Neural progenitor cell (in vitro differentiated cells): ENCODE measurements at regions not wholly inside any gene's neighbourhood (a gene's known extent, or its start where the extent isn't known, plus 50 kb on each side); places are given as distances from the start of the nearest gene placed in this dataset.
A peak's percentile ranks its signal among the peaks of the same experiment; 100 is the strongest.

Experiments used
- DNase-seq: peaks from one replicate; pipeline ENCODE4 v3.0.0-alpha.2; 2016; ENCODE audit warnings: low spot score
- H2AFZ ChIP-seq: fragments of 200-600 bp; sonication (generic); replicated peaks from 2 replicates; pipeline ENCODE4 v1.6.1; 2016; ENCODE audit warnings: antibody characterized with exemption
- H3F3A ChIP-seq: fragments of 200-600 bp; sonication (generic); 2 replicates; pipeline ENCODE4 v1.6.1; 2016; ENCODE audit warnings: antibody characterized with exemption, low read depth
- H3K27ac ChIP-seq: fragments of 200-600 bp; sonication (generic); 2 replicates; pipeline ENCODE4 v1.5.1; 2016; ENCODE audit warnings: mild to moderate bottlenecking
- H3K27me3 ChIP-seq: fragments of 200-600 bp; sonication (generic); 2 replicates; pipeline ENCODE4 v1.6.1; 2016; ENCODE audit warnings: mild to moderate bottlenecking, moderate library complexity
- H3K36me3 ChIP-seq: fragments of 200-600 bp; sonication (generic); 2 replicates; pipeline ENCODE4 v1.5.1; 2016
- H3K4me1 ChIP-seq: fragments of 200-600 bp; sonication (generic); 2 replicates; pipeline ENCODE4 v1.6.1; 2016; ENCODE audit warnings: mixed run types
- H3K4me2 ChIP-seq: fragments of 200-600 bp; sonication (generic); 2 replicates; pipeline ENCODE4 v1.6.1; 2016
- H3K4me3 ChIP-seq: fragments of 200-600 bp; sonication (generic); 2 replicates; pipeline ENCODE4 v1.5.1; 2016
- H3K79me2 ChIP-seq: fragments of 200-600 bp; sonication (generic); 2 replicates; pipeline ENCODE4 v1.6.1; 2016; ENCODE audit warnings: low read depth
- H3K9ac ChIP-seq: fragments of 200-600 bp; sonication (generic); 2 replicates; pipeline ENCODE4 v1.6.1; 2016
- H3K9me3 ChIP-seq: fragments of 200-600 bp; sonication (generic); 2 replicates; pipeline ENCODE4 v1.5.1; 2016; ENCODE audit warnings: low read depth
- H4K20me1 ChIP-seq: fragments of 200-600 bp; sonication (generic); 2 replicates; pipeline ENCODE4 v1.6.1; 2016; ENCODE audit warnings: low read depth
- H3K27ac Mint-ChIP-seq: 3 replicates; pipeline ENCODE4 v1.8.0; 2021; ENCODE audit warnings: mixed read lengths
- H3K27me3 Mint-ChIP-seq: 2 replicates; pipeline ENCODE4 v1.8.0; 2022; ENCODE audit warnings: low read depth, mild to moderate bottlenecking, inconsistent platforms, moderate library complexity, mixed read lengths; ENCODE audit not compliant: insufficient read depth
- H3K36me3 Mint-ChIP-seq: 3 replicates; pipeline ENCODE4 v1.8.0; 2021; ENCODE audit warnings: mixed read lengths
- H3K4me1 Mint-ChIP-seq: 3 replicates; pipeline ENCODE4 v1.8.0; 2021; ENCODE audit warnings: mixed read lengths
- H3K4me3 Mint-ChIP-seq: 3 replicates; pipeline ENCODE4 v1.8.0; 2021; ENCODE audit warnings: mild to moderate bottlenecking, moderate library complexity, mixed read lengths
- H3K9me3 Mint-ChIP-seq: 3 replicates; pipeline ENCODE4 v1.8.0; 2020; ENCODE audit warnings: mixed read lengths
- EZH2 ChIP-seq: fragments of 200-600 bp; sonication (generic); IDR thresholded peaks from 2 replicates; pipeline ENCODE4 v1.6.1; 2017; ENCODE audit warnings: antibody characterized with exemption, mild to moderate bottlenecking, moderate library complexity
- EZH2phosphoT487 ChIP-seq: fragments of 200-600 bp; sonication (generic); IDR thresholded peaks from 2 replicates; pipeline ENCODE4 v1.6.1; 2017; ENCODE audit warnings: antibody characterized with exemption
- TF ChIP-seq, protein P1 (sequence below): fragments of 200-600 bp; sonication (generic); IDR thresholded peaks from 2 replicates; pipeline ENCODE4 v1.5.1; 2017; ENCODE audit warnings: antibody characterized with exemption, mild to moderate bottlenecking

DNA sequence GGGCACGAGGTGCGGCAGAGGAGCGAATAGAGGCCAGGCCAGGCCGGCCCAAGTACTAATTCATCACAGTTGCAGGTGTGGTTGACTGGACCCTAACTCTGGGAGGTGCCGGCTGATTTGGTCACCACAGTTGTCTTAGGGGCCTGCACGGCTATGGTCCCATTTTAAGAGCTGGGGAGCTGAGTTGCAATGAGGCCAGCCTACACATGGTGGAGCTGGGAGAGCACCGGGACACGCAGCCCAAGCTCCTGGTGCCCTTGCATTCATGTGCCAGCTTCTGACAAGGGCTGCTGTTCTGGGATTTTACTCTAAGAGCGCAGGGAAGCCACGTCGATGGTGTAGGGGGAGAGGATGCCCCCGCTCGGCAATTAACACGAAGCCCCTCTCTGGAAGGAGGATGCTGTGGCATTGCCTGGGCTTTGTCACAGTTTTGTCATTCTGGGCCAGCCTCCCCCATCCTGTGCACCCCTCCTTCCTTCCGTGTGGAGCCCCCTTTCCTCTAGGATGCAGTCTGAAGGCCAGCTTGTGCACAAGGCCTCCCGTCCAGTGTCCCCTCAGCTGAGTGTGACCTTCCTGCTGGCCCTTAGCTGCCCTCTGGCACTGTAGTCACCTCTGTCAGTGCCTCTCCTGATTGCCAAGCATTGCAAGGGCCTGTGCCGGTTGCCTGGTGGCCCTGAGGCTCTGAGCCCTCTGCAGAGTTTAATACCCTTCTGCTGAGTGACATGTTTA is 109.4 kb upstream of the C1QTNF9B start:
- no peak overlapping the region for H3K4me2 ChIP-seq
- H2AFZ ChIP-seq: no peak overlapping the region
- H3K27ac ChIP-seq: no peak overlapping the region
- H3K4me3 ChIP-seq: no peak overlapping the region
- TF ChIP-seq EZH2phosphoT487 (no peak), EZH2 (no peak)
- TF ChIP-seq, protein P1, sequence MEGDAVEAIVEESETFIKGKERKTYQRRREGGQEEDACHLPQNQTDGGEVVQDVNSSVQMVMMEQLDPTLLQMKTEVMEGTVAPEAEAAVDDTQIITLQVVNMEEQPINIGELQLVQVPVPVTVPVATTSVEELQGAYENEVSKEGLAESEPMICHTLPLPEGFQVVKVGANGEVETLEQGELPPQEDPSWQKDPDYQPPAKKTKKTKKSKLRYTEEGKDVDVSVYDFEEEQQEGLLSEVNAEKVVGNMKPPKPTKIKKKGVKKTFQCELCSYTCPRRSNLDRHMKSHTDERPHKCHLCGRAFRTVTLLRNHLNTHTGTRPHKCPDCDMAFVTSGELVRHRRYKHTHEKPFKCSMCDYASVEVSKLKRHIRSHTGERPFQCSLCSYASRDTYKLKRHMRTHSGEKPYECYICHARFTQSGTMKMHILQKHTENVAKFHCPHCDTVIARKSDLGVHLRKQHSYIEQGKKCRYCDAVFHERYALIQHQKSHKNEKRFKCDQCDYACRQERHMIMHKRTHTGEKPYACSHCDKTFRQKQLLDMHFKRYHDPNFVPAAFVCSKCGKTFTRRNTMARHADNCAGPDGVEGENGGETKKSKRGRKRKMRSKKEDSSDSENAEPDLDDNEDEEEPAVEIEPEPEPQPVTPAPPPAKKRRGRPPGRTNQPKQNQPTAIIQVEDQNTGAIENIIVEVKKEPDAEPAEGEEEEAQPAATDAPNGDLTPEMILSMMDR: no peak
- H3F3A ChIP-seq: no peaks in the 10 kb centered on the region
- peaks cover 13% of the 10 kb centered on the region for H3K36me3 Mint-ChIP-seq
- H3K4me1 ChIP-seq: no peaks in the 10 kb centered on the region
- peaks cover 14% of the 10 kb centered on the region for H3K27me3 Mint-ChIP-seq
- H3K4me1 Mint-ChIP-seq: peaks cover 48% of the 10 kb centered on the region
- no peaks in the 10 kb centered on the region for H3K9me3 ChIP-seq
- H3K27me3 ChIP-seq: no peaks in the 10 kb centered on the region
- H4K20me1 ChIP-seq: no peaks in the 10 kb centered on the region
- H3K4me3 Mint-ChIP-seq: no peak overlapping the region
- H3K9ac ChIP-seq: no peak overlapping the region
- H3K9me3 Mint-ChIP-seq: no peaks in the 10 kb centered on the region
- no peaks in the 10 kb centered on the region for H3K79me2 ChIP-seq
- DNase-seq: no peak
- no peaks in the 10 kb centered on the region for H3K36me3 ChIP-seq
- H3K27ac Mint-ChIP-seq: peak overlapping the region; percentile 84

DNA sequence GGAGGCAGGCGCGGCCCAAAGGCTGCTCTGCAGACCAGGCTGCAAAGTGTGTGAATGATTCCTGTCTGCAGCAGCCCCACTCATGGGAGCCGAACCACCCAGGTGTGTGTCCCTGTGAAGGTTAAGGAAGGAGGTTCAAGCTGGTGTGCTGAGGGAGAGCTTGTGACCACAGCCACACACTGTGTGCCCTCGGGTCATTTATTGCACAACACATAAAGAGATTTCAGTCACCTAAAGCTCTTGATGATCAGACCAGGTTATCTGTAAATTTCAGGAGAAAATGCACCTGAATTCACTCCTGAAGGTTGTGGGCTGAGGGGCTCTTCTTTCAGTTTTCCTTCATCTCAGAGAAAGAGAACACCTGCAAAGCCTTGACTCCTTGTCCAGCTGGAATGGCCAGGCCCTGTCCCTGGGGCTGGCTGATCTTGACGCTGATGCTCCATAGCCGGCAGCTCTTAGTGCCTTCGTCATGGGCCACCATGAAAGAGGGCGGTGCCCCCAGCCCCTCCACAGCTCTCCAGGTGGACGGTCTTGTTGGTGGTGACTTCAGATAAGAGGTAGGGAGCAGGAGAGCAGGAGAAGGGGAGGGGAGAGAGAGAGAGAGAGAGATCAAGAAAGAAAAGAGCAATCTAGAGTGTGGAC is 110.8 kb upstream of the C1QTNF9B start:
- no peaks in the 10 kb centered on the region for H3K9me3 Mint-ChIP-seq
- no peak for DNase-seq
- Histone ChIP-seq H3K36me3 (no peaks in the 10 kb centered on the region), H3K9me3 (no peaks in the 10 kb centered on the region), H2AFZ (no peak overlapping the region), H3F3A (no peaks in the 10 kb centered on the region), H3K4me1 (no peaks in the 10 kb centered on the region), H4K20me1 (no peaks in the 10 kb centered on the region), H3K79me2 (no peaks in the 10 kb centered on the region), H3K4me3 (no peak overlapping the region), H3K9ac (no peak overlapping the region), H3K27me3 (no peaks in the 10 kb centered on the region), H3K4me2 (no peak overlapping the region), H3K27ac (no peak overlapping the region)
- H3K27me3 Mint-ChIP-seq: peaks cover 13% of the 10 kb centered on the region
- peaks cover 10% of the 10 kb centered on the region for H3K36me3 Mint-ChIP-seq
- TF ChIP-seq EZH2 (no peak), EZH2phosphoT487 (no peak)
- TF ChIP-seq, protein P1: no peak
- H3K4me1 Mint-ChIP-seq: peaks cover 44% of the 10 kb centered on the region
- H3K4me3 Mint-ChIP-seq: no peak overlapping the region
- no peak overlapping the region for H3K27ac Mint-ChIP-seq

DNA sequence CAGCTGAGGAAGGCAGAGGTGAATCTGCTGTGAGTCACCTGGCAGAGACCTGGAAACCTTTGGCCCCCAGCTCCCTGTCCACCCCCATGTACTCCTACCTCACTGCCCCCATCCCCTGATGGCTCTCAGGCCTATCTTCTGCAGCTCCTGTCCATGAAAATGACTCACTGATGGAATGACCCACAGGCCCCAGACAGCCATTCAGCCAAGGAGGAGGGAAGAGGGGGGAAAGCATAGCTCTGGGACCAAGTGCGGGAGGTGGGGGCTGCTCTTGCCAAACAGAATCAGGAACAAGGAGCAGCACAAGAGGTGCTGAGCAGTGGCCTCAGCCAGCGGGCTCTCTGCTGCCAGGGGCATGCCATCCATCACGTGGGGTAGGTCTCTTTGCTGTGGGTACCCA is 111.4 kb upstream of the C1QTNF9B start:
- Mint-ChIP-seq H3K9me3 (no peaks in the 10 kb centered on the region), H3K27ac (no peak overlapping the region), H3K27me3 (peaks cover 13% of the 10 kb centered on the region), H3K4me3 (no peak overlapping the region), H3K4me1 (peaks cover 48% of the 10 kb centered on the region), H3K36me3 (peaks cover 13% of the 10 kb centered on the region)
- H3K9me3 ChIP-seq: no peaks in the 10 kb centered on the region
- TF ChIP-seq EZH2phosphoT487 (no peak), EZH2 (no peak)
- TF ChIP-seq, protein P1: no peak
- no peaks in the 10 kb centered on the region for H3K36me3 ChIP-seq
- no peaks in the 10 kb centered on the region for H3K27me3 ChIP-seq
- H3F3A ChIP-seq: no peaks in the 10 kb centered on the region
- H3K4me1 ChIP-seq: no peaks in the 10 kb centered on the region
- no peaks in the 10 kb centered on the region for H4K20me1 ChIP-seq
- H2AFZ ChIP-seq: no peak overlapping the region
- no peak overlapping the region for H3K4me2 ChIP-seq
- no peak overlapping the region for H3K9ac ChIP-seq
- H3K4me3 ChIP-seq: no peak overlapping the region
- H3K27ac ChIP-seq: no peak overlapping the region
- no peaks in the 10 kb centered on the region for H3K79me2 ChIP-seq
- DNase-seq: no peak
